GM10266 (cell line): ENCODE measurements at regions not wholly inside any gene's neighbourhood (a gene's known extent, or its start where the extent isn't known, plus 50 kb on each side); places are given as distances from the start of the nearest gene placed in this dataset.

Experiments used
- DNase-seq: peaks from one replicate; pipeline ENCODE4 v3.0.0; 2012; ENCODE audit errors: extremely low spot score
- CTCF ChIP-seq: IDR thresholded peaks from 2 replicates; pipeline ENCODE4 v1.5.1; 2012; ENCODE audit warnings: mild to moderate bottlenecking, low read depth; ENCODE audit not compliant: control insufficient read depth, insufficient read depth; ENCODE audit errors: missing control alignments

- DNase-seq: no peak
- TF ChIP-seq CTCF: no peak
Measured at GRCh38 chrY:15162211-15162610, 637.9 kb downstream of the NLGN4Y start.

DNA sequence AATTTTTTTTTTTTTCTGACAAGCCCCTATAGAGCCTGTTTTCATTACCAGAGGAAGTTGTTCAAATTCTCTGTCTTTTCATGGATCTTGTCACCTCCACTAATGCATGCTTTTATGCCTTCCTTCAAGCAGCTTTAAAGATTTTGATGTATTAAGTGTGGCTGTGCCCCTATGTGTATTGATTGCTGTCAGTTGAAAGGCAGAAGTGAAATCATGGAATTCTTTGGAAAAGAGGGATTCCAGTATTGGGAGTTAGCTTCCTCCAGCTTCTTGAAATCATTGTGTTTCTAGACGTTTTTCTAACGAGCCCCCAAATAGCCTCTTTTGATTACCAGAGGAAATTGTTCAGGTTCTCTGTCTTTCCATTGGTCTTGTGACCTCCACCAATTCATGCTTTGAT lies 655.6 kb downstream of the NLGN4Y start:
- no peak for TF ChIP-seq CTCF
- DNase-seq: no peak

GRCh38 chrY:15229056-15229455 lies 704.7 kb downstream of the NLGN4Y start:
- DNase-seq: no peak
- no peak for TF ChIP-seq CTCF

DNA sequence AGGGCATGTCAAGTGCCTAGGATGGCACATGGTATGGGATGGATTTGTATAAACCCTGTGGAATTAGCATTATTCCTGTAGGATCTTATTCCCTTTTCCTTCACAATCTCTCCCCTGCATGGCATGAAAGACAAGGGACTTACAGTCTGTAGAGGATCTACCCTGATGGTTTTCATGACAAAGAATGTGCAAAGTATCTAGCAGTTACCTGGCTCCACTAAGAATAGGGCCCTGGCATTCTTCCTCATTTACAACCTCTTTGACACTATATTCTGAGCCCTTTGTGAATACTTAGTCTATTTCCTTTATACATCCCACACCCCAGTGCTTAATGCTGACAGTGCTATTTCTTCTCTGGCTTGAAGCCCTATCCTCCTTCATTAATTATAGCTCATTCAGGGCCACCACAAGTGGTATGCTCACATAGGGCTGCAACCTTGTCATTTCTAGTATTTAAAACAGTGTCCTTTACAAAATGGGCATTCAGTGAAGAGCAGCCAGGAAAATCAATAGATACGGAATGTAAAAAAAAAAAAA lies 715.3 kb downstream of the NLGN4Y start:
- no peak for DNase-seq
- TF ChIP-seq CTCF: no peak

GRCh38 chrY:15259286-15259685 lies 735.0 kb downstream of the NLGN4Y start:
- no peak for DNase-seq
- TF ChIP-seq CTCF: no peak

DNA sequence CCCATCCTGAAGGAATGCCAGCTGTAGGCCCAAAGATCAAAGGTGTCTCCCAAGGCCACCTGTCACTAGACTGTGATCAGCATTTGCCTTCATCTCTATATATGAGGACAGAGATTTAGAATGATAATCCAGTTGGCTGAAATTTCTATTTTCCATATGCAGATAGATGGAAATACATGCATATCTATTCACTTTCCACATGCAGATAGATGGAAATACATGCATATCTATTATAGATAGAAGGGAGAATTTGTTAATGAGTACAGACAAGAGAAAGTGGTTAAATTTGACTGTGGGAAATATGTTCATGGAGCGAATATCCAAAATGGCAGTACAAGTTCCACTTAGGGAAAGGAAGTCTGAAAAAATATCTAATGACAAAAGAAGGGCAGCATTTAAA lies 762.2 kb downstream of the NLGN4Y start:
- TF ChIP-seq CTCF: no peak
- DNase-seq: no peak

- TF ChIP-seq CTCF: no peak
- DNase-seq: no peak
Measured at GRCh38 chrY:15289821-15290220, 765.5 kb downstream of the NLGN4Y start.
